Cardiac muscle cell (in vitro differentiated cells and primary cell): ENCODE measurements at regions not wholly inside any gene's neighbourhood (a gene's known extent, or its start where the extent isn't known, plus 50 kb on each side); places are given as distances from the start of the nearest gene placed in this dataset.

ENCODE experiments used
- DNase-seq, 2 donors: peaks; one replicate each; pipeline versions ENCODE4 v3.0.0 to v3.0.0-alpha.2; 2010 to 2017; ENCODE audit warnings: low read depth in 1 of 2, low spot score in 1 of 2
- H3K27ac ChIP-seq: fragments of 200-600 bp; sonication (generic); 2 replicates; pipeline ENCODE4 v1.5.1; 2016
- H3K27me3 ChIP-seq: fragments of 200-600 bp; sonication (generic); 2 replicates; pipeline ENCODE4 v1.6.0; 2016; ENCODE audit warnings: control low read depth
- H3K36me3 ChIP-seq: fragments of 200-600 bp; sonication (generic); 2 replicates; pipeline ENCODE4 v1.5.1; 2016; ENCODE audit warnings: control low read depth
- H3K4me1 ChIP-seq: fragments of 200-600 bp; sonication (generic); 2 replicates; pipeline ENCODE4 v1.8.1; 2017; ENCODE audit warnings: low read depth, mild to moderate bottlenecking, mixed run types
- H3K4me3 ChIP-seq: fragments of 200-600 bp; sonication (generic); 2 replicates; pipeline ENCODE4 v1.5.1; 2016; ENCODE audit warnings: mild to moderate bottlenecking
- H3K9me3 ChIP-seq: fragments of 200-600 bp; sonication (generic); 2 replicates; pipeline ENCODE4 v1.5.1; 2017; ENCODE audit warnings: low read depth, mild to moderate bottlenecking, control low read depth
- TF ChIP-seq, protein P1 (sequence below): IDR thresholded peaks from 2 replicates; pipeline ENCODE4 v1.5.1; 2012; ENCODE audit warnings: low read depth, mild to moderate bottlenecking, low read length

GRCh38 chrX:13266641-13267345, 53.1 kb downstream of the ATXN3L start:
- H3K4me3 ChIP-seq, result no peak overlapping the region
- no peaks in the 10 kb centered on the region for H3K4me1 ChIP-seq
- no peaks in the 10 kb centered on the region for H3K36me3 ChIP-seq
- H3K27me3 ChIP-seq, result no peaks in the 10 kb centered on the region
- H3K9me3 ChIP-seq, result no peaks in the 10 kb centered on the region
- no peak overlapping the region for H3K27ac ChIP-seq
- TF ChIP-seq, protein P1, sequence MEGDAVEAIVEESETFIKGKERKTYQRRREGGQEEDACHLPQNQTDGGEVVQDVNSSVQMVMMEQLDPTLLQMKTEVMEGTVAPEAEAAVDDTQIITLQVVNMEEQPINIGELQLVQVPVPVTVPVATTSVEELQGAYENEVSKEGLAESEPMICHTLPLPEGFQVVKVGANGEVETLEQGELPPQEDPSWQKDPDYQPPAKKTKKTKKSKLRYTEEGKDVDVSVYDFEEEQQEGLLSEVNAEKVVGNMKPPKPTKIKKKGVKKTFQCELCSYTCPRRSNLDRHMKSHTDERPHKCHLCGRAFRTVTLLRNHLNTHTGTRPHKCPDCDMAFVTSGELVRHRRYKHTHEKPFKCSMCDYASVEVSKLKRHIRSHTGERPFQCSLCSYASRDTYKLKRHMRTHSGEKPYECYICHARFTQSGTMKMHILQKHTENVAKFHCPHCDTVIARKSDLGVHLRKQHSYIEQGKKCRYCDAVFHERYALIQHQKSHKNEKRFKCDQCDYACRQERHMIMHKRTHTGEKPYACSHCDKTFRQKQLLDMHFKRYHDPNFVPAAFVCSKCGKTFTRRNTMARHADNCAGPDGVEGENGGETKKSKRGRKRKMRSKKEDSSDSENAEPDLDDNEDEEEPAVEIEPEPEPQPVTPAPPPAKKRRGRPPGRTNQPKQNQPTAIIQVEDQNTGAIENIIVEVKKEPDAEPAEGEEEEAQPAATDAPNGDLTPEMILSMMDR, result no peak
- no peak for DNase-seq

- Histone ChIP-seq H3K27ac (no peak overlapping the region), H3K4me3 (no peak overlapping the region), H3K27me3 (no peaks in the 10 kb centered on the region), H3K4me1 (no peaks in the 10 kb centered on the region), H3K36me3 (no peaks in the 10 kb centered on the region), H3K9me3 (no peaks in the 10 kb centered on the region)
- TF ChIP-seq, protein P1, result no peak
- DNase-seq, result no peak
Measured at GRCh38 chrX:13265549-13266132, 54.2 kb downstream of the ATXN3L start.

- H3K4me3 ChIP-seq, result no peak overlapping the region
- no peaks in the 10 kb centered on the region for H3K36me3 ChIP-seq
- TF ChIP-seq, protein P1, result no peak
- no peaks in the 10 kb centered on the region for H3K27me3 ChIP-seq
- H3K27ac ChIP-seq, result no peak overlapping the region
- H3K9me3 ChIP-seq, result no peaks in the 10 kb centered on the region
- no peak for DNase-seq
- H3K4me1 ChIP-seq, result no peaks in the 10 kb centered on the region
Measured at GRCh38 chrX:13265111-13265510, 54.7 kb downstream of the ATXN3L start.

GRCh38 chrX:13263560-13264251, 56.1 kb downstream of the ATXN3L start:
- H3K27ac ChIP-seq, result no peak overlapping the region

DNA sequence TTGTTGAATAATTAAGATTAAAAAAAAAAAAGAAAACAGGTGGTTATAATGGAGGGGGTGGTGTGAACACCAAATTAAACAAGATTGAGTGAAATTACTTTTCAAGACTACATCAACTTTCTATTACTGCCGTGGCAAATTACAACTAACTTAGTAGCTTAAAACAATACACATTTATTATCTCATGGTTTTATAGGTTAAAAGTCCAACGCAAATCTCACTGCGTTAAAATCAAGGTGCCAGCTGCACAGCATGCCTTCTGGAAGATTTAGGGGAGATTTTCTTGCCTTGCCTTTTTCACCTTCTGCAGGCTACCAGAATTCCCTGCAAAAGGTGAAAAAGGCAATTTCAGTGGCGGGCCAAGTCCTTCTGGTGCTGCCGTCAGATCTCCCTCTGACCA, 58.5 kb downstream of the ATXN3L start:
- Histone ChIP-seq H3K27ac (no peak overlapping the region), H3K4me3 (no peak overlapping the region), H3K4me1 (no peaks in the 10 kb centered on the region), H3K9me3 (no peaks in the 10 kb centered on the region), H3K36me3 (no peaks in the 10 kb centered on the region), H3K27me3 (no peaks in the 10 kb centered on the region)
- TF ChIP-seq, protein P1, result no peak
- no peak for DNase-seq

More at GRCh38 chrX:13263560-13264251, 56.1 kb downstream of the ATXN3L start:
- H3K4me3 ChIP-seq, result no peak overlapping the region
- TF ChIP-seq, protein P1, result no peak
- DNase-seq, result no peak
- H3K27me3 ChIP-seq, result no peaks in the 10 kb centered on the region
- no peaks in the 10 kb centered on the region for H3K4me1 ChIP-seq
- H3K9me3 ChIP-seq, result no peaks in the 10 kb centered on the region
- no peaks in the 10 kb centered on the region for H3K36me3 ChIP-seq
